ENCODE measurements at regions not wholly inside any gene's neighbourhood (a gene's known extent, or its start where the extent isn't known, plus 50 kb on each side); places are given as distances from the start of the nearest gene placed in this dataset.

GRCh38 chr5:116660929-116661328, 86.3 kb upstream of the SEMA6A start:
- H3K4me1 ChIP-seq (ENCODE audit: control insufficient read depth, extremely low read depth, insufficient read depth, low read length), result peaks cover 12% of the 10 kb centered on the region
- TF ChIP-seq EZH2 (IDR thresholded peaks at IDR 0.05; ENCODE audit: low read length) (no peak), CTCF (optimal IDR thresholded peaks at IDR 0.05 in 1 of 3, IDR thresholded peaks at IDR 0.05 in 1 of 3, conservative IDR thresholded peaks at IDR 0.05 in 1 of 3; ENCODE audit: extremely low read depth in 1 of 3, insufficient read depth in 2 of 3, low read length in 3 of 3) (no peak)
- dilution Hi-C loops (cut with MboI; ENCODE audit: extremely low pct_ligation_motif_present, low sequenced_read_pairs), result no loop called here
- no peaks in the 10 kb centered on the region for H3K27me3 ChIP-seq (ENCODE audit: control insufficient read depth, extremely low read depth, insufficient read depth, low read length)
- H3K9me1 ChIP-seq (ENCODE audit: control insufficient read depth, extremely low read depth, insufficient read depth, low read length), result no peaks in the 10 kb centered on the region
- peaks cover 3% of the 10 kb centered on the region for H3K9me3 ChIP-seq (ENCODE audit: control insufficient read depth, low read depth, low read length)
- no peaks in the 10 kb centered on the region for H3K36me3 ChIP-seq (ENCODE audit: control insufficient read depth in 2 of 2, extremely low read depth in 1 of 2, insufficient read depth in 2 of 2, low read length in 2 of 2)
- DNase-seq (ENCODE audit: low read depth, low spot score) (no peak), FAIRE-seq (no peak)
- H3K9ac ChIP-seq (ENCODE audit: control insufficient read depth, extremely low read depth, insufficient read depth, low read length), result no peak overlapping the region
- no peaks in the 10 kb centered on the region for H4K20me1 ChIP-seq (ENCODE audit: control insufficient read depth, extremely low read depth, insufficient read depth, low read length)
- H3K27ac ChIP-seq (ENCODE audit: control insufficient read depth, insufficient read depth, low read length), result no peak overlapping the region
- H3K4me2 ChIP-seq (ENCODE audit: control insufficient read depth, extremely low read depth, insufficient read depth, low read depth, low read length), result no peak overlapping the region
- H2AFZ ChIP-seq (ENCODE audit: control insufficient read depth, low read length), result no peak overlapping the region
- no peaks in the 10 kb centered on the region for H3K79me2 ChIP-seq (ENCODE audit: control insufficient read depth, insufficient read depth, low read length)
- H3K4me3 ChIP-seq (ENCODE audit: control insufficient read depth in 2 of 3, extremely low read depth in 1 of 3, insufficient read depth in 2 of 3, low read depth in 1 of 3, low read length in 3 of 3), result no peak overlapping the region

- H3K79me2 ChIP-seq (ENCODE audit: control insufficient read depth, insufficient read depth, low read length), result no peaks in the 10 kb centered on the region
- H3K9me3 ChIP-seq (ENCODE audit: control insufficient read depth, low read depth, low read length), result peaks cover 3% of the 10 kb centered on the region
- DNase-seq (ENCODE audit: low read depth, low spot score) (no peak), FAIRE-seq (no peak)
- TF ChIP-seq EZH2 (IDR thresholded peaks at IDR 0.05; ENCODE audit: low read length), result no peak
- TF ChIP-seq CTCF (optimal IDR thresholded peaks at IDR 0.05 in 1 of 3, IDR thresholded peaks at IDR 0.05 in 1 of 3, conservative IDR thresholded peaks at IDR 0.05 in 1 of 3; ENCODE audit: extremely low read depth in 1 of 3, insufficient read depth in 2 of 3, low read length in 3 of 3), result no peak
- dilution Hi-C loops (cut with MboI; ENCODE audit: extremely low pct_ligation_motif_present, low sequenced_read_pairs), result no loop called here
- no peak overlapping the region for H3K4me2 ChIP-seq (ENCODE audit: control insufficient read depth, extremely low read depth, insufficient read depth, low read depth, low read length)
- H3K4me3 ChIP-seq (ENCODE audit: control insufficient read depth in 2 of 3, extremely low read depth in 1 of 3, insufficient read depth in 2 of 3, low read depth in 1 of 3, low read length in 3 of 3), result no peak overlapping the region
- H3K4me1 ChIP-seq (ENCODE audit: control insufficient read depth, extremely low read depth, insufficient read depth, low read length), result peaks cover 12% of the 10 kb centered on the region
- no peaks in the 10 kb centered on the region for H3K9me1 ChIP-seq (ENCODE audit: control insufficient read depth, extremely low read depth, insufficient read depth, low read length)
- no peaks in the 10 kb centered on the region for H3K27me3 ChIP-seq (ENCODE audit: control insufficient read depth, extremely low read depth, insufficient read depth, low read length)
- H3K9ac ChIP-seq (ENCODE audit: control insufficient read depth, extremely low read depth, insufficient read depth, low read length), result no peak overlapping the region
- no peaks in the 10 kb centered on the region for H3K36me3 ChIP-seq (ENCODE audit: control insufficient read depth in 2 of 2, extremely low read depth in 1 of 2, insufficient read depth in 2 of 2, low read length in 2 of 2)
- H4K20me1 ChIP-seq (ENCODE audit: control insufficient read depth, extremely low read depth, insufficient read depth, low read length), result no peaks in the 10 kb centered on the region
- H3K27ac ChIP-seq (ENCODE audit: control insufficient read depth, insufficient read depth, low read length), result no peak overlapping the region
- no peak overlapping the region for H2AFZ ChIP-seq (ENCODE audit: control insufficient read depth, low read length)
Measured at GRCh38 chr5:116658830-116659229, 84.2 kb upstream of the SEMA6A start.

Data from keratinocyte (primary cell).